ENCODE measurements at regions not wholly inside any gene's neighbourhood (a gene's known extent, or its start where the extent isn't known, plus 50 kb on each side); places are given as distances from the start of the nearest gene placed in this dataset.

DNA sequence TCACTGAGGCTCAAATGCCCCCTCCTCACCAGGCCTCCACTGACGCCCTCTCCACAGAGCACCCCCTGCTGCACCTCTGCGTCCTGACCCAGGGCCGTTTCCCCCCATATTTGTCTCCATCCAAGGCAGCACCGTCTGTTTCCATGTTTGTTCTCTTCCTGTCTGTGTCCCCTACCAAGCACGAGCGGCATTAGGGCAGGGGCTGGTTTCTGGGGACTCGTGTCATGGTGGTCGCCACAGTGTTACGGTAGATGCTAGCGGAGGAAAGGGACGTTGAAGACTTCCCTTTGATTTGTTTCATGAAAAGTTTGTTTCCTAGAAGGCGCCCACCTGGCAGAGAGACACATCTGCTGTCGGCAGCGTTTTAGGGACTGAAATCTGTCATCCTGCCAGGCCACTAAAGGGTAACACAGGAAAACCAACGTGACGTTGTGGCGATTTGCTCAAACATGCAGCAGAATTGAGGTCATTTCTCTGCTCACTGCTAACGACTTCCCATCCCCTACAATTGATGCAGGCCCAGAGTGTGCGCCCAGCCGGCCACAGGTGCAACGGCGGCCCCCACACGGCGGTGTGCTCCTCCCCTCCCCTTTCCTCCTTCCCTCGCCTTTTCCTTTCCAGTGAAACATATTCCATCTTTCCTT is 79.3 kb upstream of the IRX4 start:
- H3K4me3 Mint-ChIP-seq: no peak overlapping the region
- no peaks in the 10 kb centered on the region for H3K9me3 Mint-ChIP-seq

DNA sequence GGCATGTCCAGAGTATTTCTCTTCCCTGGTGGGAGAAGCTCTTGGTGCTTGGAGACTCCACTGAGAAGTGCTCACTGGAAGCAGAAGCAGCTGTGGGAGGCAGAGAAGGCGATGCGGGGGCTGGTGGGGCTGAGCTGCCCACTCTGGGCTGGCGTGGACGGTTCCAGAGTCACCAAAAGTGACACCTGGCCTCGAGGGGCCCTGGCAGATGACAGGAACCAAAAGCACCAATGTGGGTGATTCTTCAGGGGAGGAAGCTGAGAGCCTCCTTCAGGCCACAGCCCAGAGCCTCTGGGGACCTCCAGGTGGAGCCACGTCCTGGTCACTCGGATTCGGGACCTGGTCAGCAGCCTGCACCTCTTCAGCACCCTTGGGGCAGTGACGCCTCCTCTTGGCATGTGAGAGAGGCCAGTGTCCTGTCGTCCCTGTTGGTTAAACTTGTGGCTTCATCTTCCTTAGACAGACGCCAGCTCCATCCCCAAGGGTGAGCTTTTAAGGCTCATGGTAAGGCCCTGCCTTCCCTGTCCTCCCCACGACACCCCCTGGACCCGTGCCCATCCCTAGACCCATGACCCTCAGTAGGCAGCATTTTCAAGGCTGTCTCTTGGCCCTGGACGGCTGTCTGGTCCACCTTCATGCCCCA is 78.7 kb upstream of the IRX4 start:
- Mint-ChIP-seq H3K27me3 (ENCODE audit: low read depth, poor library complexity) (peaks cover 34% of the 10 kb centered on the region), H3K36me3 (ENCODE audit: low read depth) (no peaks in the 10 kb centered on the region), H3K4me3 (no peak overlapping the region), H3K4me1 (no peaks in the 10 kb centered on the region), H3K27ac (no peak overlapping the region), H3K9me3 (no peaks in the 10 kb centered on the region)
- no peak for DNase-seq
- TF ChIP-seq, protein P1, sequence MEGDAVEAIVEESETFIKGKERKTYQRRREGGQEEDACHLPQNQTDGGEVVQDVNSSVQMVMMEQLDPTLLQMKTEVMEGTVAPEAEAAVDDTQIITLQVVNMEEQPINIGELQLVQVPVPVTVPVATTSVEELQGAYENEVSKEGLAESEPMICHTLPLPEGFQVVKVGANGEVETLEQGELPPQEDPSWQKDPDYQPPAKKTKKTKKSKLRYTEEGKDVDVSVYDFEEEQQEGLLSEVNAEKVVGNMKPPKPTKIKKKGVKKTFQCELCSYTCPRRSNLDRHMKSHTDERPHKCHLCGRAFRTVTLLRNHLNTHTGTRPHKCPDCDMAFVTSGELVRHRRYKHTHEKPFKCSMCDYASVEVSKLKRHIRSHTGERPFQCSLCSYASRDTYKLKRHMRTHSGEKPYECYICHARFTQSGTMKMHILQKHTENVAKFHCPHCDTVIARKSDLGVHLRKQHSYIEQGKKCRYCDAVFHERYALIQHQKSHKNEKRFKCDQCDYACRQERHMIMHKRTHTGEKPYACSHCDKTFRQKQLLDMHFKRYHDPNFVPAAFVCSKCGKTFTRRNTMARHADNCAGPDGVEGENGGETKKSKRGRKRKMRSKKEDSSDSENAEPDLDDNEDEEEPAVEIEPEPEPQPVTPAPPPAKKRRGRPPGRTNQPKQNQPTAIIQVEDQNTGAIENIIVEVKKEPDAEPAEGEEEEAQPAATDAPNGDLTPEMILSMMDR (IDR thresholded peaks at IDR 0.05): no peak

More for the DNA sequence above, 79.3 kb upstream of the IRX4 start:
- Mint-ChIP-seq H3K27me3 (ENCODE audit: low read depth, poor library complexity) (peaks cover 41% of the 10 kb centered on the region), H3K36me3 (ENCODE audit: low read depth) (no peaks in the 10 kb centered on the region), H3K4me1 (no peaks in the 10 kb centered on the region), H3K27ac (no peak overlapping the region)
- TF ChIP-seq, protein P1 (IDR thresholded peaks at IDR 0.05): no peak
- no peak for DNase-seq

DNA sequence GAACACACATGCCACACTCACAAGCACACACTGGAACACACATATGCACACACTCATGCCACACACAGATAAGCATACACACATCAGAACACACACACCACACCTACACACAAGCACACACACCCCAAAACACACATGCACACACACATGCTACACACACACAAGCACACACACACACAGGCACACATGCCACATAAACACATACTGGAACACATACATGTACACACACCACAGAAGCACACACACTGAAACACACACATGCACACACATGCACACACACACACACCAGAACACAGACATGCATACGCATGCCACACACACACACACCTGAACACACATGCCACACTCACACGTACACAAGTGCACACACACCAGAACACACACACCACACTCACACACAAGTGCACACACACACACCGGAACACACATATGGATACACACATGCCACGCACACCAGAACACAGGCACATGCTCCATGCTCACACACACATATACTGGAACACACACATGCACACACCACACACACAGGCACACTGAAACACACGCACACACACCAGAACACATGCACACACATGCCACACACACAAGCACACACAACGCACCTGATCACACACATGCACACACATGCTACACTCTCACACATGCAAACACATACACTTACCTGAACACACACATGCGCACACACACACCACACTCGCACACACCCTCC is 78.0 kb upstream of the IRX4 start:
- H3K27ac Mint-ChIP-seq: no peak overlapping the region
- TF ChIP-seq, protein P1 (IDR thresholded peaks at IDR 0.05): no peak
- no peaks in the 10 kb centered on the region for H3K36me3 Mint-ChIP-seq (ENCODE audit: low read depth)
- DNase-seq: no peak
- H3K27me3 Mint-ChIP-seq (ENCODE audit: low read depth, poor library complexity): peaks cover 32% of the 10 kb centered on the region
- H3K4me3 Mint-ChIP-seq: no peak overlapping the region
- no peaks in the 10 kb centered on the region for H3K9me3 Mint-ChIP-seq
- no peaks in the 10 kb centered on the region for H3K4me1 Mint-ChIP-seq

DNA sequence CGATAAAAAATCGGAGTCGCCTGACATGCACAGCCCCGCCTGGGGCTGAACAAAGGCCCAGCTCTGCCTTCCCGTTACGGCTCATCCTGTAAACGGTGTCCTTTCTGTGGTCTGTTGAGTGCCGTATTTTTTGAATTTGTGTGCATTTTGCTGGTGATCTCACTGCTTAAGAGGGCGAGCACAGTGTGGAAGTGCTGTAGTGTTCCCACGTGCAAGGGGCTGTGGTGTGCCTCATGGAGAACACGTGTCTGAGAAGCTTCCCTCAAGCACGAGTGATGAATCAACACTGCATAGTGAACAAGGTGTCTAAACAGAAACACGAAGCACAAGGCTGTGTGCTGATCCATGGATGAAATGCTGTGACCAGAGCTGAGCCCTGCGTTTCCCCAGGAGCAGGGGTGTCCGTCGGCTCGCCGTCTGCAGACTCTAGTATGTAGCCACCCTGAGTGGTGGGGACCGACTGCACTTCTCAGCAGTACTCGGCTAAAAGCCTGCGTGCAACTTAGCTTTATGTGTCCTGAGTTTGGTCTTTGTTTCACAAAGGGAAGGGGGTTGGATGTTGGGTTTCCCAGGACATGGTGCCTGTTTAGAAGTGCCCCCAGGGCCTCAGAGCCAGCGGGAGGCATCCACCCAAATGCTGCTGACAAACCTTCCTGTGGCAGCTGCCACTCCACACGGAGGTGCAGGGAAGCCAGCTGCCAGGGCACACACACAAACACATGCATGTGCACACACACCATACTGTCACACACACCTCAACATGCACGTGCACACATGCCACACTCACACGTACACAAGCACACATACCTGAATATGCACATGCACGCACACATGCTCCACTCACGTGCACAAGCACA is 77.2 kb upstream of the IRX4 start:
- no peaks in the 10 kb centered on the region for H3K36me3 Mint-ChIP-seq (ENCODE audit: low read depth)
- TF ChIP-seq, protein P1 (IDR thresholded peaks at IDR 0.05): no peak

DNA sequence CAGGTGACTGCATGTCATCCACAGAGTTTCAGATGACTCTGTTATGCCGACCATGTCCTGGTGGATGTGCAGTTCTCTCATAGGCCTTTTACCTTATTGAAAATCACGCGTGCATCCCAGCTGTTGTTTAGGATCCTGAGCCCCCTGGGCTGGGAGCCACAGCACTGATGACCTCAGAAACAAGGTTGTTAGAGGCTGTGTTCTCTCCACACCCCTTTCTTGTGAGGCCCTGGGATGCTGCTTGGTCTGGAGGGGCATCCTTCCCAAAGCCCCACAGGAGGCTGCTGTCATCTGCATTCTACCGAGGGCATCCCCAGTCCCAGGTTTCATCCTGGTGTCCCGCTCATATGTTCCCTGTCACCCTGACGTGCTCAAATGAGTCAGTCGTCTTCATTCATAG is 76.5 kb upstream of the IRX4 start:
- TF ChIP-seq, protein P1 (IDR thresholded peaks at IDR 0.05): no peak
- Mint-ChIP-seq H3K9me3 (peaks cover 6% of the 10 kb centered on the region), H3K4me3 (no peak overlapping the region), H3K4me1 (no peaks in the 10 kb centered on the region), H3K36me3 (ENCODE audit: low read depth) (no peaks in the 10 kb centered on the region), H3K27me3 (ENCODE audit: low read depth, poor library complexity) (peaks cover 35% of the 10 kb centered on the region), H3K27ac (no peak overlapping the region)
- DNase-seq: no peak

More for the DNA sequence above, 77.2 kb upstream of the IRX4 start:
- Mint-ChIP-seq H3K27me3 (ENCODE audit: low read depth, poor library complexity) (peaks cover 34% of the 10 kb centered on the region), H3K4me1 (no peaks in the 10 kb centered on the region), H3K27ac (peak overlapping the region; percentile 58), H3K4me3 (no peak overlapping the region), H3K9me3 (peaks cover under 1% of the 10 kb centered on the region)
- DNase-seq: no peak
